ENCODE measurements at regions not wholly inside any gene's neighbourhood (a gene's known extent, or its start where the extent isn't known, plus 50 kb on each side); places are given as distances from the start of the nearest gene placed in this dataset.
"Not testable (repeated sequence)": the region's sequence is repeated elsewhere in the genome, so short reads cannot be mapped to it uniquely, and the experiment has no call there.

DNA sequence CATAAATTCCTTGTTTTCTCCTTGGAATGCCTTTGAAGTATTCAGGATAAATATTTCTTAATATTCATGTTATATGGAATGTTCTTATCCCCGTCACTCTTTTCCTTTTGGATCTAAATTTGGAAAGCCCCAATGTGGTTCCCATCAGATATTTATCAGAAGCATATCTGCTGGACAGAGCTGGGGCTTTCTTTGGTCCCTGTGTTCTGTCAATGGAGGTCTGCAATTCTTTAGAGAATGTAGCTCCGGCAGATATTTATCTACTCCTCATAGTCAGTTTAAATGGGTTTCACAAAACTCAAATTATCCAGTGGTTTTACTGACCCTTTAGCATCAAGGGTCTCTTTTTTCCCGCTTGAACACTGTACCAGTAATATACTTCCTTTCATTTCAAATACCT is 167.8 kb upstream of the SCN7A start:
- H3K27ac Mint-ChIP-seq, result no peak overlapping the region
- H3K4me1 Mint-ChIP-seq (ENCODE audit: low read depth), result no peaks in the 10 kb centered on the region
- H3K4me3 Mint-ChIP-seq, result no peak overlapping the region
- POLR2A ChIA-PET, result no interaction called here
- DNase-seq (no peak), ATAC-seq (no peak)
- H3K9me3 Mint-ChIP-seq (ENCODE audit: insufficient read depth), result no peaks in the 10 kb centered on the region
- CTCF ChIA-PET, result no interaction called here
- H3K27me3 Mint-ChIP-seq (ENCODE audit: low read depth), result no peaks in the 10 kb centered on the region
- H3K36me3 Mint-ChIP-seq (ENCODE audit: low read depth), result no peaks in the 10 kb centered on the region

DNA sequence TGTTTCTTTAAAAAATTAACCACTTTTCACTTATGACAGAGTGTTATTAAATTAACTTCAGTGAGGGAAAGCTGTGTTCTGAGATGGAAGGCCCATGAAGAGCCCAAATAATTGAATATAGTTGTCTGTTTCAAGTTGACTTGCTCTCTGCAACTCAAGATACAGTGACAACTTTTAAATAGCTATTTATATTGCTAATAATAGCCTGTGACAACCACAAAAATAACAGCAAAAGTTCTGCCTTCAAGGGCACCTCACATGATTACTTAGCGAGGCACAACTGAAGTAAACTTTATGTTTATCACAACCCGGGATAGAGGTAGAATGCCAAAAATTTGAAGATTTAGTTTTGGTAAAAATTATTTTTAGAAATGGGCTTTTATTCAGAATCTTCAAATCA is 167.3 kb upstream of the SCN7A start:
- Mint-ChIP-seq H3K9me3 (ENCODE audit: insufficient read depth) (no peaks in the 10 kb centered on the region), H3K27me3 (ENCODE audit: low read depth) (no peaks in the 10 kb centered on the region), H3K27ac (no peak overlapping the region), H3K4me3 (no peak overlapping the region), H3K4me1 (ENCODE audit: low read depth) (no peaks in the 10 kb centered on the region), H3K36me3 (ENCODE audit: low read depth) (no peaks in the 10 kb centered on the region)
- ATAC-seq (no peak), DNase-seq (no peak)
- ChIA-PET CTCF (no interaction called here), POLR2A (no interaction called here)

DNA sequence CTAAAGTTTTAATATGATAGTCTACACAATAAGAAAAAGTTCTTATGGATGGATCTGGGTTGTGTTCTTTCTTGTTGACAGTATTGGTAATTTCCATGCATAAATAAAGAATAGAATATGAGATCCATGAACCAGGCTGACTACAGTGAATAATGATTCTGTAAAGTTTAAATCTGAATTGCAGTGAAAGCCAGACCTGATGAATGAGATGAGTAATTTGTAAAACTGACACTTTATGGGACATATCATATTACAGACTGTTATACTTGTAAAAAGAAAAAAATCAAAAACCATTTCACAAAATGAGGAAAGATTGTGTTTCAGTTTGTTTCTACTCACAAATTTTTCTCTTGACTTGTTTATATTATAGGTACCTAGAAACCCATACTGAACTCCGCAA is 164.9 kb upstream of the SCN7A start:
- no peak for ATAC-seq
- no peak for DNase-seq
- ChIA-PET CTCF (no interaction called here), POLR2A (no interaction called here)
- Mint-ChIP-seq H3K36me3 (ENCODE audit: low read depth) (no peaks in the 10 kb centered on the region), H3K4me1 (ENCODE audit: low read depth) (no peaks in the 10 kb centered on the region), H3K4me3 (no peak overlapping the region), H3K27me3 (ENCODE audit: low read depth) (no peaks in the 10 kb centered on the region), H3K9me3 (ENCODE audit: insufficient read depth) (no peaks in the 10 kb centered on the region), H3K27ac (no peak overlapping the region)

DNA sequence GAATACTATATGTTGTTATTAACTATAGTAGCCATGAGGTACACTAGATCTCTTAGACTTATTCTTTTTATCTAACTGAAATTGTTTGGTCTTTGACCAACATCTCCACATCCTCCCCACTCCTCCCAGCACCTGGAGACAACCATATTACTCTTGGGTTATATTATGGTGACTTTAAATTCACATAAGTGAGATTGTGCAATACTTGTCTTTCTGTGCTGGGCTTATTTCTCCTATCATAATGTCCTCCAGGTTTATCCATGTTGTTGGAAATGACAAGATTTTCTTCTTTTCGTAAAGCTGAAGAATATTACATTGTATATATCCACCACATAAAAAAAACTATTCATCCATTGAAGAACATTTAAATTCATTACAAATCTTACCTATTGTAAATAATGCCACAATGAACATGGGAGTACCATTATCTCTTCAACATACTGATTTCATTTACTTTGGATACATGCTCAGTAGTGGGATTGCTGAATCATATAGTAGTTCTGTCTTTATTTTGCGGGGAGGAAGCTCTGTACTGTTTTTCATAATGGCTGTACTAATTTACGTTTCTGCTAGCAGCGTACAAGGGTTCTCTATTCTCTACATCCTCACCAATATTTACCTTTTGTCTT is 159.2 kb upstream of the SCN7A start:
- ChIA-PET CTCF (no interaction called here), POLR2A (no interaction called here)
- Mint-ChIP-seq H3K9me3 (ENCODE audit: insufficient read depth) (no peaks in the 10 kb centered on the region), H3K4me1 (ENCODE audit: low read depth) (no peaks in the 10 kb centered on the region), H3K36me3 (ENCODE audit: low read depth) (no peaks in the 10 kb centered on the region), H3K27me3 (ENCODE audit: low read depth) (no peaks in the 10 kb centered on the region), H3K27ac (no peak overlapping the region), H3K4me3 (no peak overlapping the region)
- no peak for DNase-seq
- no peak for ATAC-seq

DNA sequence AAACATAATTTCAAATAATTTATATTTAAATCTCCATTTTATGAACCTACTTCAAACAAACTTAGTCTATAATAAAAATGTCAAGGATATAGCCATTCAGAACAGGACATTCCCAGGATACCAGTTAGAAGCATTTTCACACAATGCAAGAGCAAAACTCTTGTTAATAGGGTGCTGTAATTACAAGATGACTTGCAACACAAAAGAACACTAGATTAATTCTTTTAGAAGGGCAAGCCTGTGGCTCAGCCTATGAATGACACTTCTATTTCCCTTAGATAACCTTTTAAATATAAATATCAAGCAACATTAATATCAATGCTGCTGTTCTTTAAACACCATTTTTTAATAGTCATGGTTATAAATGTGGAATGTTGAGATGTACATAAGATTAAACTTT is 157.9 kb upstream of the SCN7A start:
- CTCF ChIA-PET, result no interaction called here
- ATAC-seq (no peak), DNase-seq (no peak)
- H3K9me3 Mint-ChIP-seq (ENCODE audit: insufficient read depth), result no peaks in the 10 kb centered on the region
- no peaks in the 10 kb centered on the region for H3K4me1 Mint-ChIP-seq (ENCODE audit: low read depth)
- H3K4me3 Mint-ChIP-seq, result no peak overlapping the region
- H3K27me3 Mint-ChIP-seq (ENCODE audit: low read depth), result no peaks in the 10 kb centered on the region
- H3K36me3 Mint-ChIP-seq (ENCODE audit: low read depth), result no peaks in the 10 kb centered on the region
- H3K27ac Mint-ChIP-seq, result no peak overlapping the region
- POLR2A ChIA-PET, result no interaction called here

DNA sequence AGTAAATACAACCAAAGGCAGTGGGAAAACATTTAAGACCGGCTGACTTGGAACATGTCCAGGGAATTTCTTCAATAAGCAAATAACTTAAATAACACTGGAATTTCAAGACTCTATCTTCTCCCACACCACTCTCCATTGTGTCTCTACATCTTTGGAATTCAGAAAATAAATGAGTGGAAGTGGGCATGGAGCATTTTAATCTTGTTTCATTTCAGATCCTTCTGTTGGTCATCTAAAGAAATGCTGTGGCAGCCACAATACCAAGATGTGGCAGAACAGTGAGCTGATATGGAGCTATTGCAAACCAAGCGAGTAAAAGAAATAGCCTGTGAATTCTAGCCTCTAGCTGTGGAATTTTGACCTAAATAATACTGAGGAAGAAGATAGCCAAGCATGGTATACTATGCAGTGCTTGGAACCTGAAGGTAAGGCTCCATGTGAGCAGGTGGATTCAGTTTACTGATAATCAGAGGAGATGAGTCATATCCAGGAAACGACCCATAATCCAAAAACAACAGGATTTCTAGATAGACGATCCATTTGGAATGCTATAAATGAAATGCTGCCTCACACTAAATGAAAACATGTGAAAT is 157.1 kb upstream of the SCN7A start:
- no peaks in the 10 kb centered on the region for H3K9me3 Mint-ChIP-seq (ENCODE audit: insufficient read depth)
- CTCF ChIA-PET, result no interaction called here
- H3K4me3 Mint-ChIP-seq, result no peak overlapping the region
- H3K4me1 Mint-ChIP-seq (ENCODE audit: low read depth), result no peaks in the 10 kb centered on the region
- ATAC-seq (no peak), DNase-seq (no peak)
- no peak overlapping the region for H3K27ac Mint-ChIP-seq
- H3K36me3 Mint-ChIP-seq (ENCODE audit: low read depth), result no peaks in the 10 kb centered on the region
- H3K27me3 Mint-ChIP-seq (ENCODE audit: low read depth), result no peaks in the 10 kb centered on the region
- POLR2A ChIA-PET, result no interaction called here

DNA sequence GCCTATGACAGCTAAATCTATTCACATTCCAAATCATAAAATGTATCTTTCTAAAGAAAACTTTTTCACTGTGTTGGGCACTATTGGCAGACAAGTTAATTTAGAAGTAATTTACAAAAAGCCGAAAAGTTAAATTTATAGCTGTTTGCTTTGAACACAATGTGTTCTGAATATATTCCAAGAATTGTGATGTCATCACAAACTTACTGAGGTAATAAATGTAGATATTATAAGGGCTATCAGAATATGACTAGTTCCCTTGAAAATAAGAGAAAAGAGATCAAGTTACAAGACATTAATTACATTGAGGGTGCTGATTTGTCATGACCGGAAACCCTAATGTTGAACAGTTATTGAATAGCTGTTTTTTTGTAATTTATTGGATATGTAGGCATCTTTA is 153.9 kb upstream of the SCN7A start:
- POLR2A ChIA-PET, result no interaction called here
- no peak for DNase-seq
- CTCF ChIA-PET, result no interaction called here
- Mint-ChIP-seq H3K4me3 (no peak overlapping the region), H3K36me3 (ENCODE audit: low read depth) (no peaks in the 10 kb centered on the region), H3K4me1 (ENCODE audit: low read depth) (no peaks in the 10 kb centered on the region), H3K27me3 (ENCODE audit: low read depth) (no peaks in the 10 kb centered on the region), H3K27ac (no peak overlapping the region), H3K9me3 (ENCODE audit: insufficient read depth) (no peaks in the 10 kb centered on the region)
- no peak for ATAC-seq

DNA sequence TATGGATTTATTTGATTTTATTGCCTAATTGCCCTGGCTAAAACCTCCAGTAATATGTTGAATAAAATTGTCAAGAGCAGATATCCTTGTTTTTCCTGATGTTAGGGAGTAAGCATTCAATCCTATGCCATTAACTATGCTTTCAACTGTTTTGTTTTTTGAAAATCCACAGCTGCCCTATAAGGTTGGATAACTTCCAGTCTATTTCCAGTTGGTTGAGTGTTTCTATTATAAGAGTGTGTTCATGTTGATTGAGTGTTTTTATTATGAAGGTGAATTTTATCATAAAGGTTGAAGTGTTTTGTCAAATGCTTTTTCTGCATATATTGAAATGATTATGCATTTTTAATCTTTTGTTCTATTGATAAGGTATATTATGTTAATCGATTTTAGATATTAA is 149.9 kb upstream of the SCN7A start:
- POLR2A ChIA-PET, result no interaction called here
- ATAC-seq, result no peak
- CTCF ChIA-PET, result no interaction called here
- Mint-ChIP-seq H3K36me3 (ENCODE audit: low read depth) (no peaks in the 10 kb centered on the region), H3K27me3 (ENCODE audit: low read depth) (no peaks in the 10 kb centered on the region), H3K9me3 (ENCODE audit: insufficient read depth) (no peaks in the 10 kb centered on the region), H3K4me1 (ENCODE audit: low read depth) (no peaks in the 10 kb centered on the region), H3K4me3 (no peak overlapping the region), H3K27ac (no peak overlapping the region)
- DNase-seq, result no peak

DNA sequence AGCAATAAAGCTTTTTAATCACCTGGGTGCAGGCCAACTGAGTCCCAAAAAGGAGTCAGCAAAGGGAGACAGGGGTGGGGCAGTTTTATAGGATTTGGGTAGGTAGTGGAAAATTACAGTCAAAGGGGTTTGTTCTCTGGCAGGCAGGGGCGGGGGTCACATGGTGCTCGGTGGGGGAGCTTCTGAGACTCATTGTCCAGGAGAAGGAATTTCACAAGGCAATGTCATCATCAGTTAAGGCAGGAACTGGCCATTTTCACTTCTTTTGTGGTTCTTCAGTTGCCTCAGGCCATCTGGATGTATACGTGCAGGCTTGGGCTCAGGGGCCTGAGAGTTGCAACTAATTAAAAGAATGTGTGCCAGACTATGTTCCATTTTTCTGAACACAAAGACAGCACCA is 147.5 kb upstream of the SCN7A start:
- CTCF ChIA-PET, result not testable (repeated sequence)

DNA sequence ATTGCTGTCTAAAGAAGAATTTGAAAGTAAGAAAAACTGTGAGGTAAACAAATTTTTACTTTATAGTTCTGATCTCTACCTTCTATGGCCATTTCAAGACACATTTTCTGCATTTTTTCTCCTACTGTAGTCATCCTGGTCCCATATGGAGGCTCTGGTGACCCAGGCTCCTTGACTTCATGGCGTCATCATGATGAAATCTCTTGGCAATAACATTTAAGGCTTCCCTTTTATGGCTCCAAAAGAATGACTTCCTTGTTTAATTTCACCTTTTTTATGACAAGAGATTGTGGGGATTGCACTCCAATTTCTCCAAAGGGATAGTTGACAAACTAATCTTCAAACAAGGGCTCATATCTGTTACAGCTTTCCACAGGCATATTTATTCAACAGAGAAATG is 143.0 kb upstream of the SCN7A start:
- ChIA-PET CTCF (no interaction called here), POLR2A (no interaction called here)
- H3K27ac Mint-ChIP-seq, result no peak overlapping the region
- DNase-seq (no peak), ATAC-seq (no peak)
- H3K9me3 Mint-ChIP-seq (ENCODE audit: insufficient read depth), result no peaks in the 10 kb centered on the region
- no peaks in the 10 kb centered on the region for H3K4me1 Mint-ChIP-seq (ENCODE audit: low read depth)
- no peaks in the 10 kb centered on the region for H3K27me3 Mint-ChIP-seq (ENCODE audit: low read depth)
- no peak overlapping the region for H3K4me3 Mint-ChIP-seq
- H3K36me3 Mint-ChIP-seq (ENCODE audit: low read depth), result no peaks in the 10 kb centered on the region

More for the DNA sequence above, 147.5 kb upstream of the SCN7A start:
- H3K27ac Mint-ChIP-seq; ATAC-seq; H3K9me3 Mint-ChIP-seq (ENCODE audit: insufficient read depth); H3K4me3 Mint-ChIP-seq; H3K27me3 Mint-ChIP-seq (ENCODE audit: low read depth); H3K4me1 Mint-ChIP-seq (ENCODE audit: low read depth); POLR2A ChIA-PET; DNase-seq; H3K36me3 Mint-ChIP-seq (ENCODE audit: low read depth): not testable (repeated sequence)

DNA sequence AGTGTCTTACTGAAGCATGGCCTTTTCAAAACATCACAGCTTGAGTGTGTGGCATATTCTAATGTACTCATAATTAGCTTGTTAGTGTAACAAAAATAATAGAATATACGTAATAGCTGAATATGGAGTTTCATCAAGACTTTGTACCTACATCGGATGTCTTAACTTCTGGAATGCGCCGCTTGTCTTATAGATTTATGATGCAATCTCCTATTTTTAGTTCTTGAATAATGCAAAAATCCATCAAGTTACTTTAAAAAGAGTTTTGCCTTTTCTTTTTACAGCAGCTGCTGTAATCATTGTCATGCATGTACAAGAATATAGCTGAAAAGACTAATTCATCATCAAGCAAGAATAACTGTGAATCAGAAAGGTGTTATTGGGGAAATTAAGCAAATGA is 140.7 kb upstream of the SCN7A start:
- ChIA-PET CTCF (no interaction called here), POLR2A (no interaction called here)
- Mint-ChIP-seq H3K4me3 (no peak overlapping the region), H3K27me3 (ENCODE audit: low read depth) (no peaks in the 10 kb centered on the region), H3K9me3 (ENCODE audit: insufficient read depth) (no peaks in the 10 kb centered on the region), H3K27ac (no peak overlapping the region), H3K36me3 (ENCODE audit: low read depth) (no peaks in the 10 kb centered on the region), H3K4me1 (ENCODE audit: low read depth) (no peaks in the 10 kb centered on the region)
- DNase-seq (no peak), ATAC-seq (no peak)

DNA sequence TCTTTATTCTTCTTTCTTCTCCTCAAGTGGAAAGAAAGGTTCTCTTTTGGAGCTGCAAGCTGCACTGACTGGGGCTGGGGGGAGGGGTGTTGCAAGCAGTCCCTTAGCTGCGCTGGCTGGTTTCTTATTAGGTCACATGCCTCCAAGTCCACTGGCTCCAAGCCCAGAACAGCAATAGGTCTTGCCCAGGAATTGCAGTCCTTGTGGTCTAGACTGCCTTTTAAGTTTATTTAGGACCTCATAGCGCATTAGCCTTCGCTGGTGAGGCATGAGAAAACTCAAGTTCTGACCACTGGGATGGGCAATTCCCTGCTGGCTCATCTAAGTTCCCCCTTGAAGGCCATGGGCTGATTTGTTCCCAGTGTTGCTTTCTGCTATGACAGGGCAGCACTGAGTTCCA is 138.6 kb upstream of the SCN7A start:
- Mint-ChIP-seq H3K27me3 (ENCODE audit: low read depth) (no peaks in the 10 kb centered on the region), H3K27ac (no peak overlapping the region), H3K4me1 (ENCODE audit: low read depth) (no peaks in the 10 kb centered on the region), H3K4me3 (no peak overlapping the region), H3K9me3 (ENCODE audit: insufficient read depth) (no peaks in the 10 kb centered on the region), H3K36me3 (ENCODE audit: low read depth) (no peaks in the 10 kb centered on the region)
- CTCF ChIA-PET, result no interaction called here
- DNase-seq, result no peak
- no peak for ATAC-seq
- POLR2A ChIA-PET, result no interaction called here

DNA sequence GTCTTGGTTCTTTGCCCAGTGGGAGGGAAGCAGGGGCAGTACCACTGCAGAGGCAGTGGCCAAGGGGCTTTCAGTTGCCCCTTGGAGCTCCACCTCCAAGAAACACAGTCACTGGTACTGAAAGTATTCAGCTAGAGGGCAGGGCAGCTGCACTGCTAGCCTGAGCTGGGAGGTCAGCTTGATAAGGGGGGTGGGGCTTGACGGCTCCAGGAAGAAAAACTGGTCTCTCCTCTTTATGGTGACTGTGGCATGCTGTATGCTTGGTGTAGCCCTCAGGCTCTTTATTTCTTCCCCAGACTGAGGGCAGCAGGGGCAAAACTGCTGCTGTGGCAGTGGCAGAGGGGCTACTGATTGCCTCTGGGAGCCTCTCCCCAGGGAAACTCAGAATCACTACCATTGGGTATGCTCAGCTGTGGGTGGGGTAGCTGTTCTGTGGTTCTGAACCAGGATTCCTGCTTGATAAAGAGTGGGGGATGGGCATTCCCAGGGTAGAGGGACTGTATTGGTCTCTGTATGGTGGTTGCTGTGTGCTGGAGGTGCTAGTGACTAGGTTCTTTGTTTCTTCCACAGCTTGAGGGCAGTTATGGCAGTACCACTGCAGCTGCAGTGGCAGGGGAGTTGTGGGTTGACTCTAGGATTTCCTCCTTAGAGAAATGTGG is 134.6 kb upstream of the SCN7A start:
- no peaks in the 10 kb centered on the region for H3K27me3 Mint-ChIP-seq (ENCODE audit: low read depth)
- no peaks in the 10 kb centered on the region for H3K9me3 Mint-ChIP-seq (ENCODE audit: insufficient read depth)
- POLR2A ChIA-PET, result no interaction called here
- H3K4me1 Mint-ChIP-seq (ENCODE audit: low read depth), result no peaks in the 10 kb centered on the region
- no peaks in the 10 kb centered on the region for H3K36me3 Mint-ChIP-seq (ENCODE audit: low read depth)
- H3K27ac Mint-ChIP-seq, result no peak overlapping the region
- CTCF ChIA-PET, result no interaction called here
- DNase-seq (no peak), ATAC-seq (no peak)
- no peak overlapping the region for H3K4me3 Mint-ChIP-seq

All from activated CD8-positive, alpha-beta T cell treated with anti-CD3 and anti-CD28 coated beads, Interleukin-2, amount 10 ng/mL, durations not matched to agents 7 days and 5 days (primary cell).